ENCODE measurements at regions not wholly inside any gene's neighbourhood (a gene's known extent, or its start where the extent isn't known, plus 50 kb on each side); places are given as distances from the start of the nearest gene placed in this dataset.
"Not testable (repeated sequence)": the region's sequence is repeated elsewhere in the genome, so short reads cannot be mapped to it uniquely, and the experiment has no call there.

- no peak for DNase-seq
Observed at GRCh38 chrX:45435481-45435880, 234.8 kb upstream of the DIPK2B start.

GRCh38 chrX:45434231-45434630, 233.6 kb upstream of the DIPK2B start:
- no peak for DNase-seq

DNA sequence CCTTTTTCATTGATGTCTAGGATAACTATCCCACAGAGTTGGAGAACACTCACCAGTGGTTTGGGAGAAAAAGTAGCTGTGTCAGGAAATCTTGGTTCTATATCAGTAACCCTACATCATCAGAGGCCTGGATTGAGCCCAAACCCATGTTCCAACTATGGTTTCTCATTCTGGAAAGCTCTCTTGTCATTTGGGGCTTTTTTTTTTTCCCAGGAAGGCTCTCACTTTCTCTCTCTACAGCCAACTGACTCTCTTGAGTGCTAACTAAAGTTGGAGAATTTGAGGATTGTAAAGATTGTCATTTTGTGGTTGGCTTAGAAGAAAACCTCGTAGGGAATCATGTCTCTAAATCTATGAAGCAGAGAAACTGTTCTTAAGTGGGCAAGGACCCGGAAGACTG, 228.2 kb upstream of the DIPK2B start:
- DNase-seq: no peak

GRCh38 chrX:45424326-45424725, 223.7 kb upstream of the DIPK2B start:
- no peak for DNase-seq

GRCh38 chrX:45422216-45422925, 221.7 kb upstream of the DIPK2B start:
- DNase-seq: no peak

DNA sequence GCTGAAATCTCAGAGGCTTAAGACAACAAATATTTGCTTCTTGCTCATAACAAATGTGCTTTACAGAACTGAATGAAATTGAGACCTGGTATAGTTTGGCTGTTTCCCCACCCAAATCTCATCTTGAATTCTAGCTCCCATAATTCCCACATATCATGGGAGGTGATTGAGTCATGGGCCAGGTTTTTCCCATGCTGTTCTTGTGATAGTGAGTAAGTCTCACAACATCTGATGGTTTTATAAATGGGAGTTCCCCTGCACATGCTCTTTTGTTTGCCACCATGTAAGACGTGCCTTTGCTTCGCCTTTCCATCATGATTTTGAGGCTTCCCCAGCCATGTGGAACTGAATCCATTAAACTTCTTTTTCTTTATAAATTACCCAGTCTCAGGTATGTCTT, 221.1 kb upstream of the DIPK2B start:
- DNase-seq: no peak

DNA sequence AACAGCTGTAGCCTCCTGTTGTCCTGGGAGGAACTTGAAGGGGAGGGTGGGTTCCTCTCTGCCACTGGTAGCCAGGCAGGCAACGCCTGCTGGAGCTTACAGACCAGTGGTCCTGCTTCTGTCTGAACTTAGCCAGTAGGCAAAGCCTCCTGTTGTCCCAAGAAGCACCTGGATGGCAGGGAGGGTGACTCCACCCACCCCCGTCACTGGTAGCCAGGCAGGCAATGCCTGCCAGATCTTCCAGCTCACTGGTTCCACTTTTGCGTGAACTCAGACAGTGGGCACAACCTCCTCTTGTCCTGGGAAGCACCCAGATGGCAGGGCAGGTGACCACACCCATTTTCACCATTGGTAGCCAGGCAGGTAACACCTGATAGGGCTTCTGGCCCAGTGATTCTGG, 203.5 kb upstream of the DIPK2B start:
- no peak for DNase-seq

DNA sequence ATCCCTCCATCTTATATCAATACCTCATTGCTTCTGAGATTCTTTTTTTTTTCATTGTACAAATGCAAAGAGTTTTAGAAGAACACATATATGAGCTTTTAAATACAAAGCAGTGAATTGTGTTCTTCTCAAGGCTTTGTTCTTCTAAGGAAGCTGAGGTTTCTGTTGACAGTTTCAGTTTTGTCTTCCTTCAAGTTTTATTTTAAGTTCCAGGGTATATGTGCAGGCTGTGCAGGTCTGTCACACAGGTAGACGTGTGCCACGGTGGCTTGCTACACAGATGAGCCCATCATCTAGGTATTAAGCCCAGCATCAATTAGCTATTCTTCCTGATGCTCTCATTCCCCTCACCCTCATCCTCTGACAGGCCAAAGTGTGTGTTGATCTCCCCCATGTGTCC, 201.2 kb upstream of the DIPK2B start:
- DNase-seq: no peak

- not testable (repeated sequence) for DNase-seq
Observed at GRCh38 chrX:45400951-45401725, 200.5 kb upstream of the DIPK2B start.

DNA sequence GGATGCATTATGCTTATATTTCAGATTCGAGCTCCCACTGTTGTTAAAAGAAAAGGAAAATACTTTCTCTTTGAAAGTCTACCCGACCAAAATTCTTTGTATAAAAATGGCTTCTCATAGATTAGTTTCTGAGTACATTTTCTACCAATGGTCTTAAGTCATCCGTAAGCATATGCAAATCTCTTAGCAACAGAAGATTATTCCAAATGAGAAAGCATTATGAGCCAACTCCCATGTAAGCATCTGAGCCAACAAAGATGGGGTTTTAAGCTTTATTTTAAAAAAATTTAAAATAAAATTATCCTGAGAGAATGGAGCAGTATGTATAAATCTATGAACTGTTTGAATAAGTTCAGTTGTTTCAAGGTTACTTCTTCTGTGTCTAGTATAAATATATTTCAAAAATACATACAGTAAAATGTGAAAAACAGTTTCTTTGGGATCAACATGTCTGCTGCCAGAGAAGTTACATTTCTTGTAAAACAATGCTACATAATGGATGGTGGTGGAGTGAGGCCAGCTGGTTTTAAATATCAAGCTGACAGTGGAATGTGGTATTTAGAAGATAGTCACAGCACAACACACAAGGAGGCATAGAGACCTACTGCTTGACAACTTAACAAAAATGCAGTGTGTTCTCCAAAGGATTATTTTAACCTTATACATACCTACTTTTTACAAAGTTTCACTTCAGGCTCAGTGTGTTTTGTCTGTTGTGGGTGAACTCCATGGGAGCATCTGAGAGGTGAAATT, 199.5 kb upstream of the DIPK2B start:
- DNase-seq: no peak

- no peak for DNase-seq
Observed at GRCh38 chrX:45385757-45386156, 185.1 kb upstream of the DIPK2B start.

DNA sequence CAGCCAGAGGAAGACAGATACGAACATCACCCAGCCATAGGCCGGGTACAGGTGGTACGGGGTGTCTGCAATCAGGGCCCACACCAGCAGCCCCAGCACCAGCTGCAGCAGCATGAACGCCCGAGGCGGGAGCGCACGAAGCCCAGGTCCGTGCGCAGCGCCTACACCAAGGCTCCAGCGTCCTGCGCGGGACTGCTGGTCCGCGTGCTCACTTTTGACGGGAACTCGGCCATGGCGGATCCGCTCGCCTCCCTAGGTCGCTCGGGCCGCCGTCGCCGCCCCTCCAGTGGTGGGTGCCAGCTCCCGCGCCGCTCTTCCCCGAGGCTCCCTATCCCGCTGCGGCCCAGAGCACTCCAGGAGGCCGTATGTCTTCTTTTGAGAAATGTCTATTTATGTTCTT, 181.2 kb upstream of the DIPK2B start:
- DNase-seq: no peak

- no peak for DNase-seq
Observed at GRCh38 chrX:45381366-45381765, 180.7 kb upstream of the DIPK2B start.

DNA sequence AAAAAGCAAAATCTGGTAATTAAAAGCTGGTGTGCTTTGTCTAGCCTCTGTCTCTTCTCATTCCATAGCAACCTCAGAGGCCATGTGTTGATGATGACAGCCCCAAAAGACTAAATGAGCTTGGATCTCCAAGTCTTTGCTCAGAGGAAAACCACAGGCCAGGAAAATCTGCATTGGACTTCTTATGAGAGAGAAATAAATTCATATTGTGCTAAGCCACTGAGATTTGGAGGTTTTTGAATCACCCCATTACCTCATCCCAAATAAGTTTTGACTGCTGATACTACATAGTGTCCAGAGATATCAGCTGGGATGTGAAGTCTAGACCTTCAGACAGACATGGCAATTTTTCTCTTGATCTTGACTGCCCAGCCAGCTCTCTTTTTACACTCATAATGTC, 178.6 kb upstream of the DIPK2B start:
- DNase-seq: no peak

- DNase-seq: no peak
Observed at GRCh38 chrX:45372151-45372550, 171.5 kb upstream of the DIPK2B start.

DNA sequence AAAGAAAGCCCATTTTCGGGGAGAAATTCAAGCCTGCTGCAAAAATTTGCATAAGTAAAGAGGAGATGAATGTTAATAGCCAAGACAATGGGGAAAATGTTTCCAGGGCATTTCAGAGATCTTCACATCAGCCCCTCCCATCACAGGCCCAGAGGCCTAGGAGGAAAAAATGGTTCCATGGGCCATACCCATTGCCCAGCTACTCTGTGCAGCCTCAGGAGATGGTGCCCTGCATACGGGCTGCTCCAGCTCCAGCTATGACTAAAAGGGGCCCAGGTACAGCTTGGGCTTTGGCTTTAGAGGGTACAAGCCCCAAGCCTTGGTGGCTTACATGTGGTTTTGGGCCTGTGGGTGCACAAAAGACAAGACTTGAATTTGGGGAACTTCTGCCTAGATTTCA, 168.0 kb upstream of the DIPK2B start:
- DNase-seq: no peak

GRCh38 chrX:45363596-45363995, 162.9 kb upstream of the DIPK2B start:
- DNase-seq: no peak

- DNase-seq: no peak
Observed at GRCh38 chrX:45360571-45360970, 159.9 kb upstream of the DIPK2B start.

GRCh38 chrX:45358392-45358791, 157.7 kb upstream of the DIPK2B start:
- no peak for DNase-seq

- DNase-seq: no peak
Observed at GRCh38 chrX:45353456-45353855, 152.8 kb upstream of the DIPK2B start.

DNA sequence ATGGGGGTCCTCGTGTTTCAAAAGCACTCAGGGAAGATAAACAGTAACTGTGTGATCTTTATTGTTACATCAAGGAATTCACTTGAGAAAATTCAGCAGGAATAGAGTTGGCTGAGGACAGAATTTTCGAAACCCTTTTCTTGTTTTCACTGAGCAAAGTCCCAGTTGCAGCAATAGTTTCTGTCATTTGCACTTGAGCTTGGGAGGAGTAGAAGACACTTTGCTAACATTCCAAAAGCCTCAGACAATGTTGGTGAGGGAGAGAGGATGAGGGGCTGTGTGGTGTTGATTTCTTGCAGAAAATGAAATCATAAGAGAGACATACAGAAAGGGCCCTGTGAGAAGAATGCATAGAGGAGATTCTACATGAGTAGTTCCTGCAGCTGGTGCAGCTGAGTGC, 151.9 kb upstream of the DIPK2B start:
- no peak for DNase-seq

DNA sequence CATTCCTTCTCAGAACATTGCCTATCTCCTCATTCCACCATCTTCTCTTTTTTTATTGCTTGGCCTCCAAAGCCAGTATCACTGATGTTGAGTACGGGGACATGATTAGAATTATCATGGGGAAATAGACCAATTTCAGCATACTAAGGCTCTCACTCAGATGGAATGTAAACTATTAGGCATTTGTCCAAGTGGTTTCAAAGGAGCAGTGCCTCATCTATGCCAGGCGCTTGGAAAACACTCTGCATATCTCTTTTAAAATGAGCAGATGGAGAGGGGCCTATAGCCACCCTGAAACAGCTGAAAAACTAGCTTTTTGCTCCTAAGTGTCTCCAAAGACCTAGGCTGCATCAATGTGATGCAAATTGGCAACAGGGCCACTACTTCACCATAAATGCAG, 150.8 kb upstream of the DIPK2B start:
- no peak for DNase-seq

- DNase-seq: no peak
Observed at GRCh38 chrX:45348296-45348695, 147.6 kb upstream of the DIPK2B start.

- DNase-seq: no peak
Observed at GRCh38 chrX:45347877-45348276, 147.2 kb upstream of the DIPK2B start.

Measured in NCI-H510A treated with DMSO at 0.1 percent for 48 hours (cell line).